ENCODE measurements at regions not wholly inside any gene's neighbourhood (a gene's known extent, or its start where the extent isn't known, plus 50 kb on each side); places are given as distances from the start of the nearest gene placed in this dataset.
"Not testable (repeated sequence)": the region's sequence is repeated elsewhere in the genome, so short reads cannot be mapped to it uniquely, and the experiment has no call there.

DNA sequence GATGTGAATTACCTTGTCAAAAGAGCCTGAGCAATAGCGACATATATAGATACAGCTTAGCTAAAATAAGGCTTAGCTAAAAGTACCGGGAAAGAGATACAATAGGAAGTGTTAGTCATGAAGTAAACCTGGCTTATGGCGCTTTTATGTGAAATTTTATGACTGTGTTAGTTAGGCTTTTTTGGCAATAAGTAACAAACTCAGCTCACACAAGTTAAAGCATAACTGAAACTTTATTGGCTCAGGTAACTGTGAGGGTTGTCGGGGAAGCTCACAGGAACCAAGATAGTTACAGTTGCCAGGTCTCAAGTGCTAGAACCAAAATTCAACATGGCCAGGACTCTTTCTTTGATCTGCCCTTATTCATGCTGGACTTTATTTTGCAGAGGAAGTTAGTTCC lies 925.0 kb upstream of the GYPC start:
- H3K9me3 Mint-ChIP-seq, result peaks cover 22% of the 10 kb centered on the region
- intact Hi-C loops (cut with micrococcal nuclease), result no loop called here
- ChIA-PET POLR2A (no interaction called here), CTCF (no interaction called here)
- DNase-seq, result no peak
- H3K27ac Mint-ChIP-seq, result no peak overlapping the region
- H3K27me3 Mint-ChIP-seq, result no peaks in the 10 kb centered on the region
- H3K36me3 Mint-ChIP-seq, result no peaks in the 10 kb centered on the region
- H3K4me3 Mint-ChIP-seq, result no peak overlapping the region
- H3K4me1 Mint-ChIP-seq (ENCODE audit: low read depth), result no peaks in the 10 kb centered on the region

DNA sequence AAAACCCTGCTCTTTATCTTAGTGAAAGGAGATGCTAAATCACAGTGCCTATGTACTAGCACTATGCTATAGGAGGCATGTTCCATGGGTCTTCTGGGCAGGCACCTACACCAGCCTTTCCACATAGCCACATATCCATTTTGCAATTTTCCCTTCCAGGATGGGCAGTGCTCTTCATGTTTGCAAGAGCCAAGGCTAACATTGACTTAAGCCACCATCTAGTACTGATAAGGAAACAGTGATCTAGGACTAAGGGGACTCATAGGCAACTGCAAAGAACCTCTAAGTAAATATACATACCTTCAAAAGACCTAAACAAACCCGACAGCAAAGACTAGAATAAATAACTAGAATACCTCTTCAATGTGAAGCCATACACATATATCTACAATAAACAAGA lies 919.7 kb upstream of the GYPC start:
- POLR2A ChIA-PET, result no interaction called here
- H3K27me3 Mint-ChIP-seq, result no peaks in the 10 kb centered on the region
- H3K36me3 Mint-ChIP-seq, result no peaks in the 10 kb centered on the region
- CTCF ChIA-PET, result no interaction called here
- H3K4me1 Mint-ChIP-seq (ENCODE audit: low read depth), result no peaks in the 10 kb centered on the region
- H3K27ac Mint-ChIP-seq, result no peak overlapping the region
- DNase-seq, result no peak
- intact Hi-C loops (cut with micrococcal nuclease), result no loop called here
- no peak overlapping the region for H3K4me3 Mint-ChIP-seq
- peaks cover 25% of the 10 kb centered on the region for H3K9me3 Mint-ChIP-seq

DNA sequence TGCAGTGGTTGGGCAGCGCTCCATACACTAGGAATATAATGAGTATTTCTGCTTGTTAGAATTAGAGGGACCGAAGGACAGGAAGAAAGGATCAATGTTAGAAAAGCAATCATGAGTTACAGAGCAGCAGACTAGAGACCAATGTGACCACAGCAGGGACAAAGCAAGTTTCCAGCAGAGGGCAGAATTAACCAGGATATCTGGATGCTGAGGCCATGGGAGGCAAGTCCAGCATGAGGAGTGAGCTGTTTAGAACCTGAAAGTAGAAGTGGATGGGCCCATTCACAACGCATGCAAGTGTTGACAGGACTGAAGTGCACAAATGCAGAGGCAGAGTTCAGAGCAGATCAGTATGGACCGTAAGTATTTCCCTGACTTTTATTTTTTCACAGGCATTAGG lies 910.4 kb upstream of the GYPC start:
- intact Hi-C loops (cut with micrococcal nuclease), result no loop called here
- H3K27me3 Mint-ChIP-seq, result no peaks in the 10 kb centered on the region
- no peaks in the 10 kb centered on the region for H3K4me1 Mint-ChIP-seq (ENCODE audit: low read depth)
- ChIA-PET CTCF (interaction anchor here (0.9 kb wide), 1 partner anchor 31 kb away, joined by 3 read pairs; no protein-coding TSS in a partner anchor), POLR2A (no interaction called here)
- H3K9me3 Mint-ChIP-seq, result no peaks in the 10 kb centered on the region
- DNase-seq, result no peak
- no peak overlapping the region for H3K4me3 Mint-ChIP-seq
- no peaks in the 10 kb centered on the region for H3K36me3 Mint-ChIP-seq
- H3K27ac Mint-ChIP-seq, result no peak overlapping the region

DNA sequence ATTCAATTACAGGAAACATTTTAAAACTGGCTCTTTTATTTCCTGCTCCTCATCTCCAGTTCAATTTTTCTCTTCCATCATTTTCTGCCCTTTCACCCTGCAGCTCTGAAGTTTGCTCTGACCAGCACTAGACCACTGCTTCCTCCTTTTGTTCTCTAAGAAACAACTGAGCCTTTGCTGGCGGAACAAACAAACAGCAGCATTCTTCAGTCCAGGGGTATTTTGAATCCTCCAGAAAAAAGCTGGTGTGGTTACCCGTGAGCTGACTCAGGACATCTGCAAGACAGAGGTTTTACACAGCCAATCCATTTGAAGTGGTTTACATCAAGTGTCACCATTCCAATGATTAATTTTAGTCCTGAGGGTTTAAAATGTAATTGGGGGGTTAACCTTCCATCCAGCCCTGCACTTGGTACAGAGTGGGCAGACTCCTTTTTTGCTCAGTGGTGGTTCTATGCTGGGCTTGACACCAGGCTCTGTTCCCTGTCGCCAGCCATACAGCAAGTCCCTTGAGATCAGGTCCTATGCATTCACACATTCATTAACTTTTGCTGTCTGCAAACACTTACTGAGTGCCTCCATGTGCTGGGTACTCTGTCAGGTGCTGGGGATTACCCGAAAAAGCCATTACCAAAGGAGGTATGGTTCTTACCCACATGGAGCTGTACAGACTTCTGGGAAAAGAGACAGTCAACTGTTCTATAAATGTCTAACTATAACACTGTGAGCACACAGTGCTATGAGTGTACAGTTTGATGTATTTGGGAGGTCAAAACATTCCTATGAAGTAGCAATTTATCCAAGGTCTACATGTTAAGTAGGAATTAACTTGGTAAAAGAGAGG lies 909.4 kb upstream of the GYPC start:
- no peak for DNase-seq
- intact Hi-C loops (cut with micrococcal nuclease), result no loop called here
- Mint-ChIP-seq H3K4me1 (ENCODE audit: low read depth) (no peaks in the 10 kb centered on the region), H3K36me3 (no peaks in the 10 kb centered on the region), H3K27me3 (no peaks in the 10 kb centered on the region), H3K9me3 (no peaks in the 10 kb centered on the region), H3K27ac (no peak overlapping the region), H3K4me3 (no peak overlapping the region)
- ChIA-PET CTCF (no interaction called here), POLR2A (no interaction called here)

DNA sequence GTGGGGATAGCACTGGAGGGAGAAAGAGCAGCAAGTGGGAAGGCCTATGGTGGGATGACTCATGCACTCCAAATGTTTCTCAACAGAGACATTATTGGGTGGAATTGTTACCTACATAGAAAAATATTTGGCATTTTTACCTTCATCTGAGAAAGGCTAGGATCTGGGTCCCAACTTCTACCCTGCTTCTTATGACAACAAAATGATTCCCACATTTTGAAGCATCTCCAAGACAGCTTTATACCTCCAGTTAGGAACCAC lies 908.9 kb upstream of the GYPC start:
- no peak overlapping the region for H3K27ac Mint-ChIP-seq
- no peaks in the 10 kb centered on the region for H3K27me3 Mint-ChIP-seq
- no peak for DNase-seq
- ChIA-PET CTCF (no interaction called here), POLR2A (no interaction called here)
- H3K36me3 Mint-ChIP-seq, result no peaks in the 10 kb centered on the region
- intact Hi-C loops (cut with micrococcal nuclease), result no loop called here
- H3K9me3 Mint-ChIP-seq, result no peaks in the 10 kb centered on the region
- H3K4me3 Mint-ChIP-seq, result no peak overlapping the region
- H3K4me1 Mint-ChIP-seq (ENCODE audit: low read depth), result no peaks in the 10 kb centered on the region

DNA sequence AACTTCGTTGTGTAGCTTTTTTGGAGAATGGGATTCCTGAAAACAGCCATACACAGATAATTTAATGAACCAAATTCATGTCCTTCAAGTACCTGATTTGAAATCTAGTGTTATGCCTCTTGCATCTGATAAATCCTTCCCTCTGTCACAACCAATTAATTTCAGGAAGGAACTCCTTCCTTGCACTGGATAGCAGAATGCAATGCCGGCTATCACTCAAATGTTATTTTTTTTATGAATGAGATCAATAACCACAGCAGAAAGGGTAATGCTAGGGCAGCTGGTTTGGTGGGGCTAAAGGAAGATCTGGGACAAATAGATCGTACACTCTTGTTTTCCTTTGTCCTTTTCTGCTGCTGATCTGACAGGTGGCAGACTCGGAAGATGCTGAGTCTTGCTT lies 899.5 kb upstream of the GYPC start:
- no peak for DNase-seq

DNA sequence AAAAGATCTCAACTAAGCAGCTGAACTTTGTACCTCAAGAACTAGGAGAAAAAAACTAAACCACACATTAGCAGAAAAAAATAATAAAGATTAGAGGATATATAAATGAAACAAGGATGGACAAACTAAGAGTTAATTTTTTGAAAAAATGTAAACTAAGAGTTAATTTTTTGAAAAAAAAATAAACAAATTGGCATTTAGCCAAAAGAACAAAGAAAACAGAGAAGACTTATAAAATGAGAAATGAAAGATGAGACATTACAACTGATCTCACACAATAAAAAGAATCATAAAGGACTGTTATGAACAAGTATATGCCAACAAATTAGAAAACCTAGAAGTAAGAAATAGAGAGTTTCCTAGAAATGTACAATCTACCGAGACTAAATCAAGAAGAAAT lies 859.2 kb upstream of the GYPC start:
- Mint-ChIP-seq H3K27ac (no peak overlapping the region), H3K4me1 (ENCODE audit: low read depth) (no peaks in the 10 kb centered on the region), H3K27me3 (no peaks in the 10 kb centered on the region), H3K9me3 (peaks cover 19% of the 10 kb centered on the region), H3K36me3 (no peaks in the 10 kb centered on the region), H3K4me3 (no peak overlapping the region)
- intact Hi-C loops (cut with micrococcal nuclease), result no loop called here
- CTCF ChIA-PET, result no interaction called here
- POLR2A ChIA-PET, result no interaction called here
- DNase-seq, result no peak

More for the DNA sequence above, 899.5 kb upstream of the GYPC start:
- intact Hi-C loops (cut with micrococcal nuclease), result no loop called here
- POLR2A ChIA-PET, result no interaction called here
- peaks cover 3% of the 10 kb centered on the region for H3K9me3 Mint-ChIP-seq
- H3K27ac Mint-ChIP-seq, result no peak overlapping the region
- H3K27me3 Mint-ChIP-seq, result no peaks in the 10 kb centered on the region
- CTCF ChIA-PET, result no interaction called here
- no peaks in the 10 kb centered on the region for H3K4me1 Mint-ChIP-seq (ENCODE audit: low read depth)
- no peaks in the 10 kb centered on the region for H3K36me3 Mint-ChIP-seq
- H3K4me3 Mint-ChIP-seq, result no peak overlapping the region

DNA sequence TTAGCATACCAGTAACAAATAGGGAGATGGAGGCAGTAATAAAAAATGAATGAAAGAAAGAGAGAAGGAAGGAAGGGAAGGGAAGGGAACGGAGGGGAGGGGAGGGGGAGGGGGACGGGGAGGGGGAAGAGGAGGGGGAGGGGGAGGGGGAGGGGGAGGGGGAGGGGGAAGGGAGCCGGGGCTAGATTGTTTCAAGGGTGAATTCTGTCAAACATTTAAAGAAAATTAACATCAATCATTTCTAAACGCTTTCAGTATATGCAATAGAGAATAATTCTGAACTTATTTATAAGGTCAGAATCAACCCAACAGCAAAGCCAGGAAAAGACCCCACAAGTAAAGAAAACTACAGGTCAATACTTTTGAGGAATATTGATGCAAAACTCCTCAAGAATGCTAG lies 858.8 kb upstream of the GYPC start:
- POLR2A ChIA-PET, result no interaction called here
- no peaks in the 10 kb centered on the region for H3K27me3 Mint-ChIP-seq
- CTCF ChIA-PET, result no interaction called here
- H3K9me3 Mint-ChIP-seq, result peaks cover 19% of the 10 kb centered on the region
- no peak for DNase-seq
- intact Hi-C loops (cut with micrococcal nuclease), result no loop called here
- H3K4me1 Mint-ChIP-seq (ENCODE audit: low read depth), result no peaks in the 10 kb centered on the region
- H3K36me3 Mint-ChIP-seq, result no peaks in the 10 kb centered on the region
- no peak overlapping the region for H3K27ac Mint-ChIP-seq
- no peak overlapping the region for H3K4me3 Mint-ChIP-seq

DNA sequence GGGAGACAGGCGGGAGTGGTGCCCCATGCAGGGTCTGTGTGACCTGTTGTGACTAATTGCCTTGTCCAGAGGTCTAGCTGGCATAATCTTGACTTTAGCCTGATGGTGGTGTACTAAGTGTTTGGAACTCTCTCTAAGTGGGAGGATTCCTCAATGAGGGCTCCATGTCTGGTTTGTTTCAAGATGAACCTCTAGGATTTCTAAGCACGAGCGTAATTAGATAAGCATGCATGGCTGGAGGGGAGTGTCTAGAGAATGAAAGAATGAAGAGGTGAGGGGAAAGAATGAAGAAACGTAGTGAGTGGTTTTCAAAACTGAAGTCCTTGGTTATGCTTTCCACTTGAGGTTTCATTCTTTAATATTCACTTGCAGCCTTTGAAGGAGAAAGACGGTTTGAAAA lies 833.2 kb upstream of the GYPC start:
- Mint-ChIP-seq H3K36me3 (no peaks in the 10 kb centered on the region), H3K27ac (no peak overlapping the region), H3K4me1 (ENCODE audit: low read depth) (no peaks in the 10 kb centered on the region), H3K27me3 (no peaks in the 10 kb centered on the region), H3K9me3 (peaks cover 2% of the 10 kb centered on the region), H3K4me3 (no peak overlapping the region)
- ChIA-PET CTCF (no interaction called here), POLR2A (no interaction called here)
- intact Hi-C loops (cut with micrococcal nuclease), result no loop called here
- no peak for DNase-seq

DNA sequence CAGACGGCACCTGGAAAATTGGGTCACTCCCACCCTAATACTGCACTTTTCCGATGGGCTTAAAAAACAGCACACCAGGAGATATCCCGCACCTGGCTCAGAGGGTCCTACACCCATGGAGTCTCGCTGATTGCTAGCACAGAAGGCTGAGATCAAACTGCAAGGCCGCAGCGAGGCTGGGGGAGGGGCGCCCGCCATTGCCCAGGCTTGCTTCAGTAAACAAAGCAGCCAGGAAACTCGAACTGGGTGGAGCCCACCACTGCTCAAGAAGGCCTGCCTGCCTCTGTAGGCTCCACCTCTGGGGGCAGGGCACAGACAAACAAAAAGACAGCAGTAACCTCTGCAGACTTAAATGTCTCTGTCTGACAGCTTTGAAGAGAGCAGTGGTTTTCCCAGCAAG lies 830.2 kb upstream of the GYPC start:
- H3K4me1 Mint-ChIP-seq (ENCODE audit: low read depth); H3K4me3 Mint-ChIP-seq; intact Hi-C loops (cut with micrococcal nuclease); CTCF ChIA-PET; DNase-seq; H3K27me3 Mint-ChIP-seq; H3K27ac Mint-ChIP-seq; H3K36me3 Mint-ChIP-seq; POLR2A ChIA-PET: not testable (repeated sequence)
- peaks cover 14% of the 10 kb centered on the region for H3K9me3 Mint-ChIP-seq

DNA sequence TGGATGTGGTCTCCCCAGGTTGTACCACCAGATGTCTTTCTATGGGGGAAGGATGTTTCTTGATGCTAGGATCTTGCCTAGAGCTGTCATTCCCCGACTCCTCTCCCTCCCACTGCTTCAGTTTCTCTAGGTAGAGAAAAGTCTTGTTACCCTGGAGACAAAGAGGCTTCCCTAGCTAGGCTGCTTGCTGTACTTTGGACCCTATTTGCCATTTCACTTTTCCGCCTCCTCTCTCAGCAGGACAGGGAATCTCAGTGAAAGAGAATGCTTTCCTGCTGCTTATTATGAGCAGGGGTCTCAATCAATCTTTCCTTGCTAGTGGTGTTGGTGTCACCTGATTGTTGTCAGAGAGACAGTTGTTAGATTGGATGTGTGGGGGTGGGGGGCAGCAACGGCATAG lies 818.8 kb upstream of the GYPC start:
- ChIA-PET CTCF (no interaction called here), POLR2A (no interaction called here)
- Mint-ChIP-seq H3K4me1 (ENCODE audit: low read depth) (no peaks in the 10 kb centered on the region), H3K27me3 (no peaks in the 10 kb centered on the region), H3K4me3 (no peak overlapping the region), H3K36me3 (no peaks in the 10 kb centered on the region), H3K9me3 (peaks cover 10% of the 10 kb centered on the region), H3K27ac (no peak overlapping the region)
- intact Hi-C loops (cut with micrococcal nuclease), result no loop called here
- DNase-seq, result no peak

DNA sequence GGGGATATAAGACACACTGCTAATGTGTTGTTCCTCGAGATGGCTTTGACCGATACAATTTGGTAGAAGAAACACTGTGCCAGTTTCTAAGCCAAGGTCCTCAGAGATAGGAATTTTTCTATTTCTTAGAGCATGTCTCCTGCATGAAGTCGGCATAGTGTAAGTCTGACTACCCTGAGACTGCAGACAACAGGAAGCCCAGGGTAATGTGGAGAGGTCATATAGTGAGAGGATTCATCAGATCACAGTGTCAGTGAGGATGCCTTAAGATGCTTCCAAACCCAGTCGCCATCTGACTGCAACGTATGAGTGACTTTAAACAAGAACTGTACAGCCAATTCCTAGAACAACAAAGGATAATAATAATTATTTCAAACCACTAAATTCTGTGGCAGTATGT lies 818.3 kb upstream of the GYPC start:
- Mint-ChIP-seq H3K36me3 (no peaks in the 10 kb centered on the region), H3K27me3 (no peaks in the 10 kb centered on the region), H3K27ac (no peak overlapping the region), H3K4me1 (ENCODE audit: low read depth) (no peaks in the 10 kb centered on the region), H3K4me3 (no peak overlapping the region), H3K9me3 (peaks cover 8% of the 10 kb centered on the region)
- intact Hi-C loops (cut with micrococcal nuclease), result no loop called here
- ChIA-PET CTCF (no interaction called here), POLR2A (no interaction called here)
- no peak for DNase-seq

DNA sequence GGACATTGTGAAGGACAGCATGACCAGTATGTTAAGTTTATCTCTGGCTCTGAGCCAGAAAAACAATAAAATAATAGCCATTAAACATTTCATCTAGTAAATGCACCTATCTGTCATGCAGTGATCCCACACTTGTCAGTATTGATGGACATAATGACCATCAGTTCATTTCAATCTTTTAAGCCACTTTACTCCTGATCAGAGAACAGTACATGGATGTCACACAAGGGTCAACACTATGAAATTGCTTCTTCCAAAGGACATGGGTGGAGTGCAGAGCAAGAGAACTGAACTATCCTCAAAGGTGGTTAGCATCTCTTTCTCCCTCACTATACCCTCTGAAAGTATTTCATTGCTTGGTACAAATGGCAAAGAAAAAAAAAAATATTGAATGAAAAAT lies 816.0 kb upstream of the GYPC start:
- Mint-ChIP-seq H3K4me3 (no peak overlapping the region), H3K4me1 (ENCODE audit: low read depth) (no peaks in the 10 kb centered on the region), H3K9me3 (no peaks in the 10 kb centered on the region), H3K36me3 (no peaks in the 10 kb centered on the region), H3K27me3 (no peaks in the 10 kb centered on the region), H3K27ac (no peak overlapping the region)
- ChIA-PET POLR2A (no interaction called here), CTCF (no interaction called here)
- no peak for DNase-seq
- intact Hi-C loops (cut with micrococcal nuclease), result no loop called here

DNA sequence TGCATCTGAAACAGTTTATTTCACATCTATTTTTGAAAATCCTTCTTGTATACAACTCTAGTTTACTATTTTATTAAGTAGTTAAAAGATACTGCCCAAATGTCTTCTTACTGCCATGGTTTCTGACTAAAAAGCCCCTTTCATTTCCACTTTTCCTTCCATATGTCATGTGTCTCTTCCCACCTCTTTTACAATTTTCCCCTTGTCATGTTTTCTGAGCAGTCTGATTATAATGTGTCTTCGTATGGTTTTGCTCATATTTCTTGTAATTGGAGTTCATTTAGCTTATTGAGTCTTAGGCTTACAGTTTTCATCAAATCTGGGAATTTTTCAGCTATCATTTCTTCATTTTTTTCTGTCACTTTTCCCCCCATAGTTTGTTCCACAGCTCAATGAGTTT lies 813.9 kb upstream of the GYPC start:
- ChIA-PET POLR2A (no interaction called here), CTCF (no interaction called here)
- Mint-ChIP-seq H3K27ac (no peak overlapping the region), H3K36me3 (no peaks in the 10 kb centered on the region), H3K9me3 (no peaks in the 10 kb centered on the region), H3K4me3 (no peak overlapping the region), H3K27me3 (no peaks in the 10 kb centered on the region), H3K4me1 (ENCODE audit: low read depth) (no peaks in the 10 kb centered on the region)
- no peak for DNase-seq
- intact Hi-C loops (cut with micrococcal nuclease), result no loop called here

Data from activated CD4-positive, alpha-beta memory T cell treated with anti-CD3 and anti-CD28 coated beads for 36 hours (primary cell).